Activated naive CD4-positive, alpha-beta T cell treated with anti-CD3 and anti-CD28 coated beads, Interleukin-2, amount 50 U/mL, for 16 hours (primary cell): ENCODE measurements at regions not wholly inside any gene's neighbourhood (a gene's known extent, or its start where the extent isn't known, plus 50 kb on each side); places are given as distances from the start of the nearest gene placed in this dataset.
"Not testable (repeated sequence)": the region's sequence is repeated elsewhere in the genome, so short reads cannot be mapped to it uniquely, and the experiment has no call there.

Experiments
- DNase-seq: peaks from one replicate; pipeline ENCODE4 v3.0.0-alpha.2; 2020

DNA sequence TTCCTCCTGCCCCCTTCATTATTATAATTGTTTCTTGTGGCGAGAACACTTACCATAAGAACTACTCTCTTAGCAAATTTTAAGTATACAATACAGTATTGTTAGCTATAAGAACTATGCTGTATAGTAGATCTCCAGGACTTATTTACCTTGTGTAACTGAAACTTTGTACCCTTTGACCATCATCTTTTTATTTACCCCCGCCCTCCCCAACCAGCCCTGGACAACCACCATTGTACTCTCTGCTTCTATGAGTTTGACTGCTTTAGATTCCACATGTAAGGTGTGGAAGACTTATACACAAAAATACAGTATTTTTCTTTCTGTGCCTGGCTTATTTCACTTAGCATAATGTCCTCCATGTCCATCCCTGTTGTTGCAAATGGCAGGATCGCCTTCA is 161.1 kb downstream of the PHF8 start:
- DNase-seq = no peak

DNA sequence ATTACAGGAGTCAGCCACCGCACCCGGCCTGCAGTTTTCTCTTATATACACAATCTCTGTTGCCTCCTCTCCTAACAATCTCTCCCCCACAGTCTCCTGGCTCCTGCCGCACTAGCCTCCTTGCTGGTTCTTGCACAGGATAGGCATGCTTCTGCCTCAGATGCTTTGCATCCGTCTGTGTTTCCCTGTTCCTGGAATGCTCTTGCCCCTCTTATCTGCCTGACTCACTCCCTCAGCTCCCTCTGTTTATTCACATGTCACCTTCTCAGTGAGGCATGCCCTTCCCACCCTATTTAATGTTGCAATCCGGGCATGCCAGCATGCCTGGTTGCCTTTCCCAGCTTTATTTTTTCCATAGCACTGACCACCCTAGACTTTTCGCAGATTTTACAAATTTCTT is 161.9 kb downstream of the PHF8 start:
- DNase-seq = no peak

DNA sequence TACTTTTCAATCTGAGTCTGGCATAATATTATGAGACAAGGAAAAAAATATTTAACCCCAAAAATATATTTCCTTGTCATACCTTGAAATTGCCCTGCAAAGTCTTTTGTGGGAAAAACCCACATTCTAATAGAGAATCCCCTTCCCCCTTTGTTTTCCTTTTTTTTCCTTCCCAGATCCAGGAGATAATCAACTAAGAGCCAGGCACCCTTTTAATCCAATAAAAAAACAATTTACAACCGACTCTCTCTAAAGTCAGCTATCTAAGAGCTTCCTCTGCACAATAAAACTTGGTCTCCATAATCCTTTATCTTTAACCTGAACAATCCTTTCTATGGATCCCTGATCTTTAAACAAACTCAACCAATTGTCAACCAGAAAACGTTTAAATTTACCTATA is 163.5 kb downstream of the PHF8 start:
- not testable (repeated sequence) for DNase-seq

DNA sequence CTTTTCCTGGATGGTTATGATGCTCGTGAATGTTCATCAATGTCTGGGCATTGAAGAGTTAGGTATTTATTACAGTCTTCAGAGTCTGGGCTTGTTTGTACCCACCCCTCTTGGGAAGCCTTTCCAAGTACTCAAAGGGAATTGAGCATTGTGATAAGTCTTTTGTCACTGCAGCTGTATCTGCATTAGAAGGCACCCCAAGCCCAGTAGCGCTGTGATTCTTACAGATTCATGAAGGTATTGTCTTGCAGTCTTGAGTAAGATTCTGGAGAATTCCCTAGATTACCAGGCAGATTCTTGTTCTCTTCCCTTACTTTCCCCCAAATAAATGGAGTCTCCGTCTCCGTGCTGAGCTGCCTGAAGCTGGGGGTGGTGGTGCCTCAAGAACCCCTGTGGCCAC is 173.4 kb upstream of the HUWE1 start:
- DNase-seq = no peak

DNA sequence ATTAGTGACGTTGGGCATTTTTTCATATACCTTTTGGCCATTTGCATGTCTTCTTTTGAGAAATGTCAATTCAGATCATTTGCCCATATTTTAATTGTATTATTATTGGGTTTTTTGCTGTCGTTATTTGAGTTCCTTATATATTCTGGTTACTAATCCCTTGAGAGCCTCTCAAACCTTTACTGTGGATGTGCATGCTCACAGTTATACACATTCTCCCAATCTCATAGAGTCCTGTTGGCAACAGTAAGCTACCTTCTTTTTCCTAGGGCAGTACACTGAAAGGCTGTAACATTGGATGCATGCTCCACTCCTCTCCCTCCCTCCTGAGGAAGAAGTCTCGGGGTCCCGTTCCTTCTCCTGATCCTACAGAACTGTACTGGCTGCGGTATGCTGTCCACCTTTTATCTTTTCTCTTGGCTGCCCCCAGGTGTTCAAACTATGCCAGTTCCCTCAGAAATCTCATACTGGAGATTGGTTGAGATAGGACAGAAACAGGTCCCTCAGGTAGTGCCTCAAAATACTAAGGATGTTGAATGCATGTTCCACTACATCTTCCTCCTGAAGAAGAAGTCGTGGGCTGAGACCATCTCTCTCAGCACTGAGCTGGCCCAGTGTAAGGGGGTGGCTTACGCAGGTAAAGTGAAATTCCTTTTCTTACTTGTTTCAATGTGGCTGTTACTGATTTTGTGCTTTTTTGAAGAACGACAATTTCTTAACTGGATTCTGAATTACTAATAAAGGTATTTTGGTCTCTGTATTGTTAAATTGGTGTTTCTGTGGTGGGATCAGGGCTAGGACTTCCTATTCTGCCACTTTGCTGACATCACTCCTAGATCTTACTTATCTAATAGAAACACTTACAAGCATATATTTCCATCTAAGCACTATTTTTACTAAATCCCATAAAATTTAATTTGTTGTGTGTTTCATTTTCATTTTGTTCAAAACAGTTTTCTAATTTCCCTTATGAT is 145.4 kb upstream of the HUWE1 start:
- DNase-seq = peak; percentile 43

DNA sequence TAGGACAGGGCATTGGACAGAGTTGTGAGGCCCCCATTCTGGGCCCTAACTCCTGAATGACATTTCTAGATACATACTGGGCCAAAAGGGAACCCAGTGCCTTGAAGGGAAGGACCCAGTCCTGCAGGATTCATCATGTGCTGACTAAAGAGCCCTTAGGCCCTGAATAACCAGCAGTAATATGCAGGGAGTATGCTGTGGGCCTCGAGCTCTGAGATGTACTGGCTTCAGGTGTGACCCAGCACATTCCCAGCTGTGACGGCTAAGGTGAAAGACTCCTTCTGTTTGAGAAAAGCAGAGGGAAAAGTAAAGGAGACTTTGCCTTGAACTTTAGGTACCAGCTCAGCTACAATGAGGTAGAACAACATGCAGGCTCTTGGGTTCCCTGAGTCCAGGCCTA is 138.2 kb upstream of the HUWE1 start:
- DNase-seq = no peak

DNA sequence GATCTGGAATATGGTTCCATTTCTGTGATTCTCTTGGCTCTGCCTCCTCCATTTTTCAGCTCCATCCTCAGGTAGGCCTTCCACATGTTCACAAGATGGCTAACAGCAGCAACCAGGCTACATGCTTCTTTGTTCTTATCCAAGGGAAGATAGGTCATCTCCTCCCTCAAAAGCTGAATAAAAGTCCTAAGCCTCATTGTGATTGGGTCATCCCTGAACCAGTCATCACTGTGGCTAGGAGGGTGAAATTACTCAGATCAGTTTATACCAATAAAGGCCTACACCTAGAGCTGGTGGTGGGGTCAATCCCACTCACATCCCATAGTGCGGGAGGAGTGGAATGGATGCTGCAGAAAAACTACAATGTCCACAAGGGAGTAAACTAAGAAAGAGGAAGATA is 131.6 kb upstream of the HUWE1 start:
- not testable (repeated sequence) for DNase-seq

DNA sequence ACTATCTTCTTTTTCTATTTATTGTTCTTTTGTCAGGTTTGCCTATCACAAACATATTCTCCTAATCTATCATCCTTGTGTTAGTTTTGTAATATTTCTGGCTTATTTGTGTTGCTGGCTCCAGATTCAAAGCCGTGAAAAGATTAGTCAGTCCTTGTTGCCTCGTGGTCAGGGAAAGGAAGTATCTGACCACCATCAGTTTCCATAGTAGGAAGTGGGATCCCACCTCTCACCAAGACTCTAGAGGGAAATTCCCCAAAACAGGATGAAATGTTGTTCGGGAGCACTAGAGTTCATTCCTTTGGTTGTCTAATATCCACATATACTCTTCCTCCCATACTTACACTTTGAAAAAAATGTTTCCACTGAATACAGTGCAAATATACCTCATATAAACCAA is 131.0 kb upstream of the HUWE1 start:
- DNase-seq = no peak

DNA sequence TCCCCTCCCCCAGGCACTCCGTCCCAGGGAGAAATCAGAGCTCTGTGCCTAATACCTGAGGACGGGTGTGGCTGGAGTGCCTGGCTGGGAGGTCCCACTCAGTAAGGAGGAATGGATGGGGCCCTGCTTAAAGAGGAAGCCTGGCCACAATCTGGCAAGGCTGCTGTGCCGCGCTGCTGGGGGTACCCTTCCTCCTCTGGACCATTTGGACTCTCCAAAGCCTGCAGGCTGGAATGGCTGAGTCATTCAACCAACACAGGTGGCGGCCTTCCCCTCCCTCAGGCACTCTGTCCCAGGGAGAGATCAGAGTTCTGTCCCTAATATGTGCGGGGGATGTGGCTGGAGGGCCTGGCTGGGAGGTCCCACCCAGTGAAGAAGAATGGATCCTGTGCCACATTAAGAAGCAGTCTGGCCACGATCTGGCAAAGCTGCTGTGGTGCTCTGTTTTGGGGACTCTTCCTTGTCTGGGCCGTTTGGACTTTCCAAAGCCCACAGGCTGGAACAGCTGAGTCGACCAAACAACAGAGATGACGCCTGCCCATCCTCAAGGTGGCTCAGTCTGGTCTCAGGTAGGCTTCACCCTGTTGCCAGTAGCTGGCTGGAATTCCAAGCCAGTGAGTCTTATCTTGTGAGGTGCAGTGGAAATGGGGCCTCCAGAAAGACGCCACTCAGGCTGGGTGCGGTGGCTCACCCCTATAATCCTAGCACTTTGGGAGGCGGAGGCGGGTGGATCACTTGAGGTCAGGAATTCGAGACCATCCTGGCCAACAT is 127.3 kb upstream of the HUWE1 start:
- DNase-seq = no peak

DNA sequence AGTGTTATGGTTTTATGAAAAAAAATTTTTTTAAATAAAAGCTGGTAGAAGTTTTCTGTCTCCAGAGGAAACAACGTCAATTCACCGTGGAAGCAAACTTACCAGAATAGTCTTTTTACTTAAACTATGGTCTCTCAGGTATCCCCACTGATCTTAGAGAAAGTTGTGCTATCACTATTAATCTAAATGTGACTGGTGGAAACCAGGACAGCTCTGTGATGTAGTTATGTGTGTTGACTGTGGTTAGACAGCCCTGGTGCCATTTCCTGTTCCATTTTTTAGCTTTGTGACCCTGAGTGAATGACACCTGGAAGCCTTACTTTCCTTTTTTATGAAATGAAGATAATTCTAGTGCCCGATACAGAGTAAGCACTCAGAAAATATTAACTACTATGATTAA is 111.8 kb upstream of the HUWE1 start:
- DNase-seq = no peak

DNA sequence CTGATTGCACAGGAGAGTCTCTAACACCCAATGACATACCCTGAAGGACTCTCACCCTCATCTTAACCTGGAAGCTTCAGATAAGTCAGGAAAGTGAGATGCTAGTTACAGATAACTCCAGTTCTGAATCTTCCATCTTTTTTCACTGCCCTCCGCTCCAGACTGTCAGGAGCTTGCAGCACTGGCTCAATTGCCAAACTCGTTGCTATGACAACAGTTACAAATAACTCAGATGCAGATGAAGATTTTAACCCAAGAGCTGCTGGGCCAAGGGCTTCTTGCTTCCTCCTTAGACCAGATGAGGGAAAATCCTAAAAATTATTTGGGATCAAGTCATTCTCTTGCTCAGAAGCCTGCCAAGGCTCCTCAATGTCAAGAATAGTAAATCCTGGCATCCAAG is 109.1 kb upstream of the HUWE1 start:
- no peak for DNase-seq

DNA sequence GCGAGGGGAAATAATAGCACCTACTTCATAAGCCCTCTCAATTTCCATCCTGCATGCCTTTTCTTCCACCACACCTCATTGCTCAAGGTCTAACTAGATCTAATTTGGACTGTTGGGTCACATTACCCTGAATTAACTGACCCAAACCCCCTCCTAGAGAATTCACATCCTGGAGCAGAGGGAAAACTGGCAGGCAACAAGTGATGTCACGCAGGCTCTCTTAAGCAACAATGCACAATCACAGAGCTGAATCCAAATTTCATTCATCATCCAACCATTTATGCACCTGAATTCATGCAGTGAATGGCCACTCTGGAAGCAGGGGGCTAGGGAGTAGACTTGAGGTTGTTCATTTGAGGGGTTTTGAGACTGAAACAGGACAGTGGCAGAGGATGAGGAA is 107.7 kb upstream of the HUWE1 start:
- no peak for DNase-seq

DNA sequence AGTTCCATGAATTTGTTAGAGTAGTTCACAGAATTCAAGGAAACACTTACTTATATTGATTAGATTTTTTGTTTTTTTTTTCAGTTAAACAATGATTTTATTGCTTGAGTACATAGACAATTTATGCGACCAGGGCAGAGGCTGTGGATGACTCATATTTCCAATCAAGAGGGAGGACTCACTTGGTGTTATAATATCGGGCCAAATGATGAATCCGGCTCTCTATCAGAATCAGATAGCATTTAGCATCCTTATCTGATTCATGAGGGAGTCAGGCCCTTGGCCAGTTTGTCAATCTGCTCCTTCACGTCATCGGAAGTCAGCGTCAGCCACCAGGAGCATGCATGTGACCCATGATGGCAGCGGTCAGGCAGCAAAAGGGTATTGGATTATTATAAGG is 82.3 kb upstream of the HUWE1 start:
- no peak for DNase-seq

DNA sequence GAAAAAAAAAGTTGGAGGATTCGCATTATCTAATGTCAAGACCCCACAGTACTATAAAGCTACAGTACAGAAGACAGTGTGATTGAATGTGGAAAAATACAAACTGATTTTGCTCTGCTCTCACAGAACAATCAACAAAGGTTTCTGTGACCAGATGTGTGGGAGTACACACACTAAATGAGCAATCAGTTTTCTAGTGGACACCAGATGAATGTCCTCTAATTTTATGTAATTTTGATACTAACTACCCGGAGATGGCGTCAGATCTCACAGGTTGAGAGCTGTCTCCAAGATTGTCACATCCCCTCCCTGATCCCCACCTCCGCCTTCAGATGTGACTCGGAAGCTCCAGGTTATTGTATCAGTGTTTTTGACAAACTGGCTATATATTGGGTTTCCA is 81.9 kb upstream of the HUWE1 start:
- DNase-seq = no peak

DNA sequence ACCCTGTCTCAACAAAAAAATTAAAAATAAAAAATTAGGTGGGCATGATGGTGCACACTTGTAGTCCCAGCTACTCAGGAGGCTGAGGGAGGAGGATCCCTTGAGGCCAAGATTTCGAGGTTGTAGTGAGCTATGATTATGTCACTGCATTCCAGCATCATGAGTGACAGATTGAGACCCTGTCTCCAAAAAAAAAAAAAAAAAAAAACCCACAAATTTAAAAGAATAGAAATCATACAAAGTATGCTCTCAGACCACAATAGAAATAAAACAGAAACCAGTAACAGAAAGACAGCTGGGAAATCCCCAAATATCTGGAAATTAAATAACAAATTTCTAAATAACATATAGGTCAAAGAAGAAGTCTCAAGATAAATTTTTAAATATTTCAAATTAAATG is 81.0 kb upstream of the HUWE1 start:
- DNase-seq = no peak

DNA sequence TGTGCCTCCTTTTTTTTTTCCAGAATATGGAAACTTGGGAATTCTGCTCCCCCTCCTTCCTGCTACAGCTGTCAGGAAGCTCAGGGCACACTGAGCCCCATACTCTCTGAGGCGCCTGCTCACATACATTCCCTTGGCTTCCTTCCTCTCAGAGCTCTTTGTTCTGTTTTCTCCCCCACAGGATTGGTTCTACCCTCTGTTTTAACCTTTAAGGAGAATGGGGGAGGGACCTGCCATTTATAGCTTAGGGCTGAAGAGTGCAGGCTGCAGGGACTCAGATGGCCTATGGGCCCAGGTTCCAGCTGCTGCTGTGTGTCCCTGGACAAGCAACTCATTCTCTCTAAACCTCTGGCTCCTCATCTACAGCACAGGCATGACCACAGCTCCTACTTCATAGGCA is 70.7 kb upstream of the HUWE1 start:
- DNase-seq = not testable (repeated sequence)

DNA sequence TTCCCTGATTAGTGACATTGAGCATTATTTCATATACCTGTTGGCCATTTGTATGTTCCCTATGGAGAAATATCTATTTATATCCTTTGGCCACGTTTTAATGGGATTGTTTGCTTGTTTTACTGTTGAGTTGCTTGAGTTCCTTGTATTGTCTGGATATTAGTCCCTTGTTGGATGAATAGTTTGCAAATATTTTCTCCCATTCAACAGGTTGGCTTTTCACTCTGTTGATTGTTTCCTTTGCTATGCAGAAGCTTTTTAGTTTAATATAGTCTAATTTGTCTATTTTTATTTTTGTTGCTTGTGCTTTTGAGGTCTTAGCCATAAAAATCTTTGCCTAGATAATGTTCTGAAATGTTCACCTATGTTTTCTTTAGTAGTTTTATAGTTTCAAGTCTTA is 60.2 kb upstream of the HUWE1 start:
- no peak for DNase-seq

DNA sequence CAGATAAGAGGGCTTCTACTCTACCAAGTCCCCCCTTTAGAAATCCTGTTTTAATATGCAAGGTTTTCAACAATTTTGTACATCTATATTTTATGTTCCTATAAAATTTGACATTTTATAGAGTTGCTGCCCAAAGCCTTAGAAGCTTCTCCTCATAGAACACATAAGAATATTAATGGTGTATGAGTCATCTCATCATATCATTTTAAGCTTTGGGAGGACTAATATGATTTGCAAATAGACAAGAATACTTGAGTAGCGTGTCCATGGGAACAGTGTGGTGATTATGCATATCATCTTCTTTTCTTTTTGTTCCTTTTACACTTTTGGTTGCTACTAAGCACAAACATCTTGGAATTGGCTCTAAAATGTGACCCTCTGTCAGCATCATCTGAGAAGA is 56.7 kb upstream of the HUWE1 start:
- DNase-seq = no peak

DNA sequence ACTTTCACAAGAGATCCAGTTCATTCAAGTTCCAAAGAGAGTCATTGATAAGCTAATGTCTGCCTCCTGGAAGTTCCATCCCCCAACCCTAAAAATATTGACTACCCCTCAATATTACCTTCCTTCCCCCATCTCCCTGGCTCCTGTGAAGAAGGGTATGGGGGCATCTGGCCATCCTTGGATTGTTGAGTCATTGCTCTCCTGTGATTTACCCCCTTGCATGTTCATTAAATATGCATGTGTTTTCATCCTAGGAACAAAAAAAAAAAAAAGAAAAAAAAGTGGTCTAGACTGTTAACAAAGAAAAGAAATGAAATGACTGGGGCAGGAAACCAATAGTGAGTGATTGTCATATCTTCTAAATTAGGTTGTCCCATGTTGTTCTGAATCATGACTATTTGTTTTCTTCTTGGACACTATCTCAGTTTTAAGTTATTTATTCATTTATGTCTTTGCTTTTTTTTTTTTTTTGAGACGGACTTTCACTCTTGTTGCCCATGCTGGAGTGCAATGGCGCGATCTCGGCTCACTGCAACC is 51.9 kb upstream of the HUWE1 start:
- no peak for DNase-seq
